NCI-H1417 treated with DMSO at 0.1 percent for 48 hours (cell line): ENCODE measurements at regions not wholly inside any gene's neighbourhood (a gene's known extent, or its start where the extent isn't known, plus 50 kb on each side); places are given as distances from the start of the nearest gene placed in this dataset.

Experiments used
- DNase-seq: peaks from one replicate; lab custom pipeline; 2025; lab: John Stamatoyannopoulos, UW

DNA sequence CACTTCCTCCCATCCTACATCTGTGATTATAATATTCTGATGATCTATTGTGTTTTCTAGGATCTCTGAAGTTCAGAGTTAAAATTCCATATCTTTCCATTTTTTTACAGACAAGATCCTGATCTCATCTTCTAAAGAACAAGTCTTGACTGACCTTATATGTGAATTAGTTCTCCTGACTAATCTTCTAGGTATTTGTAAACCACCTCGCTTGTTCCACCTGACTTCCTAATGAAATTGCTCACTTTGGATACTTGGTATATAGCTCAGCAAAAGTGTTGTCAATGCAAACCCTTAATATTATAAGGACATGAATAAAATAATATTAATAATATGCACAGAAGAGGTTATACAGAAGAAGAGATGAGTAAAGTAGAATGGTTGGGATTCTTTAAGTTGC is 68.2 kb upstream of the NR4A3 start:
- no peak for DNase-seq

GRCh38 chr9:99760421-99760820 is 61.3 kb upstream of the NR4A3 start:
- DNase-seq = no peak

DNA sequence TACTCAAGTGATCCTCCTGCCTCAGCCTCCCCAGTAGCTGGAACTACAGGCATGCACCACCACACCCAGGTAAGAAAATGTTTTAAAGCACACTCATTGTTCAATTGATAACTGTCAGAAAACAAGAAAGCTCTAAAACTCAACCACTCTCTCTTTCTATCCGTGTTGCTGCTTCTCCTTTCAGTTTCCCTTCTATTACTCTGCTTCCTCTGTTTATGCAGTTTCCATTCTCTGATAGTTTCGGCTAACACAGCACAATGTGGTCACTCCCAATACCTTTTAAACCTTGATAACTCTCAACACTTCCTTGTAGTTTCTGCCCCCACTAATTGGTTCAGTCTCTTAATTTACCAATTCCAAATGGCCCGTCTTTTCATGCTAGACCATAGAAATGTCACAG is 59.2 kb upstream of the NR4A3 start:
- no peak for DNase-seq
